Adrenal gland (tissue), 5 donors: ENCODE measurements at regions not wholly inside any gene's neighbourhood (a gene's known extent, or its start where the extent isn't known, plus 50 kb on each side); places are given as distances from the start of the nearest gene placed in this dataset.

Experiments used
- CTCF ChIP-seq, 6 experiments: fragments of 450-650 bp in 4 of 6; fragments of 200-600 bp in 2 of 6; sonication (generic) in 1 of 6; IDR thresholded peaks; 1 replicate in 5 of 6; 2 replicates in 1 of 6; pipeline versions ENCODE4 v1.5.1 to v1.8.0; 2016 to 2021; ENCODE audit warnings: antibody characterized with exemption in 6 of 6, mild to moderate bottlenecking in 2 of 6, moderate library complexity in 1 of 6
- POLR2A ChIP-seq, 2 donors: fragments of 450-650 bp; IDR thresholded peaks; one replicate each; pipeline ENCODE4 v1.6.1; 2017; ENCODE audit warnings: antibody characterized with exemption in 2 of 2, mild to moderate bottlenecking in 2 of 2, moderate library complexity in 1 of 2
- donor health status: DM: no; HTN: no; CAD: no.

GRCh38 chr1:58214674-58215073 lies 331.9 kb downstream of the OMA1 start:
- TF ChIP-seq POLR2A (IDR thresholded peaks at IDR 0.05) (no peak), CTCF (IDR thresholded peaks at IDR 0.05) (no peak)
